ENCODE measurements at regions not wholly inside any gene's neighbourhood (a gene's known extent, or its start where the extent isn't known, plus 50 kb on each side); places are given as distances from the start of the nearest gene placed in this dataset.

- no peak for DNase-seq (ENCODE audit: low read depth)
Observed at GRCh38 chr2:57711991-57712390, 334.6 kb upstream of the VRK2 start.

DNA sequence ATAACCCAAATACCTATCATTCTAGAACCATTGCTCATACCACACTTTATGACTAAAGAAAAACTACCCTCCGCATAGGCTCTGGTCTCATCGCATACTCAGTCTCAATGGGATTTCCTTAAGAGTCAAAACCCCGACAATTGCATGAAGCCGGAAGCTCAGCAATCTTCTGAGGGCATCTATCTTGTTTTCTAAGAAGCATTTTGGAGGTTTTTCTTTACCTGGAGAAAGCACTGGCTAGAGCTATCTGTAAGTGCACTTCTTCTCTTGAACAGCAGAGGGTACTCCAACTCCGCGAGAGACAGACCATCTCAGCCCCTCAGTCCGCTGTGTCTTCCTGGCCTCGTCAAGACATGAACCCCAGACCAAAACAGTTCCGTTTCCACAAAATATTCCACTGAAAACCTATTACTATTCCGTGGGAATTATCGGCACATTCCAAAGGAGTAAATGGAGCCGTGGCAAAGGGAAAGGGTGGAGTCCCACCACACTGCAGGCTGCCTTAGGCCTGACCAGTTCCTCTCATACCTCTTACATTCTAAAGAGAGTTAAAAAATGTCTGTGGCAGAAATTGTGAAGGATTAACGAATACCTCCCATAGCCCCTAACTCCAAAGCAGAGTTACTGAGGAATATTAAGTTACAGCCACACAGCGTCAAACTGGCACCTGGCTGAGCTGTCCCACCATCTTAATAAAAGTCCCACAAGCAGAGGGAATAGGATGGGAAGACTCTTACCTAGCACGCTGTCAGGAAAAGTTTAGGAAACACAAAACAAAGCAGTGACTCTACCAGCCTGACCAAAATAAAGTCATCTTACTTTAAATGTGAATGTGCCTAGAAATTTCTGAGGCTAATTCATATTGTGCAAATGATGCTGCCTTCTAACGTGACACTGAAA lies 325.6 kb upstream of the VRK2 start:
- DNase-seq (ENCODE audit: low read depth): no peak

GRCh38 chr2:57725337-57725947 lies 321.2 kb upstream of the VRK2 start:
- DNase-seq (ENCODE audit: low read depth): no peak

DNA sequence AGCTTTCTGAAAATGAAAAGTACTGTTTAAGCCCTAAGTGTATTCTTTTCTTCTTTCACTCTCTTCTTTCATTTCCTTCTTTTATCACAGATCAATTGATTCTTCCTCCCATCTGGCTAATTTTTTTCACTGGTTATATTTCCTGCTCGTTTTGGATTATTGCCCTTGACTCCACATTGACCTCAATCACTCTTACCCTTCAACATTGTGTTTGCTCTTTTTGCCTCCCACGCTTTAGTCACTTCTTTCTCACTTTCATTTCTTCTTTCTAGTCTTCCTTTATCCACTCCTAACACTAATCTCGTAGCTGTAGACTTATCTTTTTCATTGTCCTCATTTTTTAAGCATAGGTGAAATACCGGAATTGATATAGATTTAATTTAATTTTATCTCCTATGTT lies 320.3 kb upstream of the VRK2 start:
- DNase-seq (ENCODE audit: low read depth): no peak

DNA sequence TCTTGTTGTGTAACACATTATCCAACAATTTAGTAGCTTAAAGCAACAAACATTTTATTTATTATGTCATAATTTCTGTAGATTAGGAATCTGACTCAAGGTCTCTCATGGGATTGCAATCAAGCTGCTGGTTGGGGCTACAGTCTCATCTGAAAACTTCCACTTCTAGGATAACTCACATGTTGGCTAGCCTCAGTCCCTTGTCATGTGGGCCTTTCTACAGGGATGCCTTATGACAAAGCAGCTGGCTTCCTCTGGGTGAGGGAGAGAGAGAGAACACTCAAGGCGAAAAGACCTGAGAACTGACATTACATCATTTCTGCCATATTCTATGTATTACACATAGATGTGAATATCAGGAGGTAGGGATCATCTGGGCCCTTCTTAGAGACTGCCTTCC lies 317.9 kb upstream of the VRK2 start:
- DNase-seq (ENCODE audit: low read depth): no peak

DNA sequence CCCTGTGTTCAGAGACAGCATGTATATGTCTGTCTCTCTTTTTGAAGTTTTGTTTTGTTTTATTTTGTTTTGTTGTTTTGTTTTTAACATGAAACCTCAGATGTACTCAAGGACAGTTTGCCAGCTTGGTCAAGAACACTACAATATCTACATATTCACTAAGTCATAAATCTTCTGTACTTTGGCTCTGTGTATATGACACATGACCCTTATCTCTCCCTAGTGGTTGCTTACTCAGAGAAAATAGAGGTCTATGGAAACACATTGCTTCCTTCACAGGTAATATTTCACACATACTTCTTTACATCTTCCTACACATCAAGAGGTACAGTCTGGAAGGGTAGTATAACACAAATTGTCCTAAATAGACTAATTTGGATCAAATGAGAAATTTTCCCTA lies 312.6 kb upstream of the VRK2 start:
- no peak for DNase-seq (ENCODE audit: low read depth)

- DNase-seq (ENCODE audit: low read depth): no peak
Observed at GRCh38 chr2:57740891-57741290, 305.7 kb upstream of the VRK2 start.

GRCh38 chr2:57753636-57754035 lies 293.0 kb upstream of the VRK2 start:
- DNase-seq (ENCODE audit: low read depth): no peak

DNA sequence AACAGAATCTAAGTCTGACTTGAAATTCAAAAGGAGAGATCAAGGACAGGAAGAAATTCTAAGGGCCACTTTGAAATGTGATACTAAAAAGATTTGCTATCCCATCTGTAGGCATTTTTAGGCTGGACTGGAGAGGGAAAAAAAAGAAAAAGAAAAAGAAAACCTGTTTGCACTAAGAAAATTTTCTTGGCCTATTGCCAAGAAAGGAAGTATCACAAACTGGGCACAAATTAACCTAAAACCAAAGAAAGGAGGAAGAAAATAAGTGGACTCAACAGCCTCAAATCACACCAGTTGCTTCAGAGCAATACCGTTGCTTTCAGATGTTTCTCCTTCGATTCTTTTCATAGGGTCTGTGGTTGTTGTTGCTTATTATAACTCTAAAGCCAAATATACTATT lies 287.9 kb upstream of the VRK2 start:
- DNase-seq (ENCODE audit: low read depth): no peak

DNA sequence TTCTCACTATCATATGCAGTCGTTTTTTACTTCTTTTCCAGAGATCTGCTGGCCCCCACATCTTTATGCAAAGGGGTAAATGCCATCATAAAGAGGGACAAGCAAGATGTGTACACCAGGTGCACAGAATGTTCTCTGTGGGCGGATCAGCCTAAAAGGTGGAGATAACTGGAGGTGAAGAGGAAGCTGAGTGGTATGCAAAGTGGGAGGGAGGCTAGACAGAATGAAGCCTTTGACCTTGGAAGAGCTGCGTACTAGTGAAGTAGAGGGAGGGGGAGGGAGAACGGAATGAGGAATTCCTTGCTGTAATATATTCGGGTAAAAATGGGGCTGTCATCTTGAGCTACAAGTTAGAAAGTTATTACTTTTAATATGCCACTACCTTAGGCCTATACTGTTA lies 287.5 kb upstream of the VRK2 start:
- DNase-seq (ENCODE audit: low read depth): no peak

DNA sequence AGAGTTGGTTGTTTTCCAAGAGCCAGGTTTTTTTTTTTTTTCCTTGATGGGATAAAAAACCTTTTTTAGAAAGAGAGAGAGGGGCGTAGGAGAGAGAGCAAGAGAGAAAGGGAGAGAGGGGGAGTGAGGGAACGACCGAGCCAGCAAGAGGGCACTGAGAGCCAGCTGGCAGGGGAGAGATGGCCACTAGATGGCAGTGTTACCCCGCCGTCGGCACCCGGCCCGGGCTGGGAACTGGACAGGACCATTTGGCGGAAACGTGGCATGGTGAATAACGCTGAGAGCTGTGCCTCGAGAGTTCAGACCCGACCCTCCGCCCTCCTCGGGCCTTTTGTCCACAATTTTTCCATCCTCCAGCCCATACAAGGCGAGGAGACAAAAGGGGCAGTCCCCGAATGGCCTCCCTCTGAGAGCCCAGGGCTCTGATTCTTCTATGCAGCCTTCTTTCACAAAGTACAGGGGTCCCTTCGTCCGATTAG lies 286.7 kb upstream of the VRK2 start:
- DNase-seq (ENCODE audit: low read depth): peak; percentile 65

- DNase-seq (ENCODE audit: low read depth): no peak
Observed at GRCh38 chr2:57760381-57760801, 286.2 kb upstream of the VRK2 start.

- DNase-seq (ENCODE audit: low read depth): no peak
Observed at GRCh38 chr2:57776916-57777315, 269.7 kb upstream of the VRK2 start.

DNA sequence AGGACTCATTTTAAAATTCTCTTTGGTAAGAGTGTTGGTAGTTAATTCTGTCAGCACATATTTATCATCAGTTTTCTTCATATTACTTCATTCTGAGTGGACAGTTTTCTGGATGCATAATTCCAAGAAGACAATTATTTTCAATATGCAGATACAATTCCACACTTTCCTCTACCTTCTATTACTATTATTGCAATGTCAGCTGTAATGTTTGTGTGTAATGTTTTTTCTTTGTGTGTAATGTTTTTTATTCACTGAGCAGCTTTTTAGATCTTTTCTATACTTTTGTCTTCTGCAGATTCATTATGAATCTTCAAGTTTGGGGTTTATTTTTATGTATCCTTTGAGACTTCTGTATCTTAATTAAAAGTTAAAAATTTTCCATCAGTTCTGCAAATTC lies 264.0 kb upstream of the VRK2 start:
- DNase-seq (ENCODE audit: low read depth): no peak

GRCh38 chr2:57793310-57793709 lies 253.3 kb upstream of the VRK2 start:
- no peak for DNase-seq (ENCODE audit: low read depth)

DNA sequence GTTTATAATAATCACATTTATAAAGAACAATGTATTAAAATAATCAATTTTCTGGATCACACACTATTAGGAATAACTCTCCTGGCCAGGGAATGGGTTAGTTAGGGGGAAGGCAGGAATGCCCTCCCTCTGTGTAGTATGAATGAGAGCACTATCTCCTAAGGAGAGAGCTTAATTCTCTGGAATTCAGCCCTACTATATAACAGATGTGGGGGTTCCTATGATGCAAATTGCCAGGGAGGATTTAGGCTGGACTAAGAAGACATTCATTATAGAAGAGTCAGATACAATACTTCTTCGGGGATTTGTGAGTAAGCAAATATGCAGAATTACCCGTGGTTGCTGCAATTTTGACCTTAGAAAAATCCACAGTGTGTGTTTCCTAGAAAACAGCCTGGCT lies 250.1 kb upstream of the VRK2 start:
- no peak for DNase-seq (ENCODE audit: low read depth)

GRCh38 chr2:57798346-57798745 lies 248.3 kb upstream of the VRK2 start:
- DNase-seq (ENCODE audit: low read depth): no peak

- no peak for DNase-seq (ENCODE audit: low read depth)
Observed at GRCh38 chr2:57802243-57802642, 244.4 kb upstream of the VRK2 start.

DNA sequence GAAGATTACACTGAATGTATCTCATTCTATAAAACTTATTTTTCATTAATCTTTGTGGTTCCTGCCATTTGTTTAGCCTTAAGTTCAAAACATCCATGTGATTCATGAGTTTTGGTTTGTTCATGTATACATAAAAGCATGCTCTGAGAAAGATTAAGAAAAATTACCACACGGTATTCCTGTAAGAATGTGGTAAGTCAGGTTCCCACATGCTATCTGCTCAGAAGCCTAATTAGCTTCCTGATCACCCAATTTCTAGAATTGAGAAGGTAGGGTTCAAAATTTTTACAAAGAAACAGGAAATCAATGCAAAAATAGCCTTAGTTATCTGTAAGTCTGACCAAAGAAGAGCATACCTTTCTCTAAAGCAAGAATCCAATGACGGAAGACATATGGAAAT lies 241.6 kb upstream of the VRK2 start:
- DNase-seq (ENCODE audit: low read depth): no peak

DNA sequence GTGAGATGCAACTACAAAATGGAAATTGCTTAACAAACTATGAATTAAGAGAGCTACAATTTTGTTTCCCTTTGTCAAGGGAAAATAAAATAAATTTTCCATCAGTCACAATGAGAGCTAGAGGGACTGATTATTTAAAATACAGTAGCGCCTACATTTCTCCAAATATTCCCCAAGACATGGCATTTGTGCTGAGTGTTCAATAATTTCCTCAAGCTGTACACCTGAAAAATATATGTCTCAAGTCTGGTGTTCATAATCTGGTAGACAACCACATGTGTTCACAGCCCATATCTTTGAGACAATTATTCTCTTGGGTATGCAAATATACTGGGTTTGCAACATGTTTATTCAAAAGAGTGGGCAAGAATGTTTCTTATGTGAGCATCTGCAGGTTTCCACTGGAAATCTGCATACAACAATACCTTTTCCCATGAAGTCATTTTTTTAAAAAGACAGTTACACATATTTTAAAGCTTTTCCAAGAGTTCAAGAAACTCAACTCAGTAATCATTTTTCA lies 240.1 kb upstream of the VRK2 start:
- DNase-seq (ENCODE audit: low read depth): no peak

GRCh38 chr2:57809230-57809629 lies 237.4 kb upstream of the VRK2 start:
- no peak for DNase-seq (ENCODE audit: low read depth)

DNA sequence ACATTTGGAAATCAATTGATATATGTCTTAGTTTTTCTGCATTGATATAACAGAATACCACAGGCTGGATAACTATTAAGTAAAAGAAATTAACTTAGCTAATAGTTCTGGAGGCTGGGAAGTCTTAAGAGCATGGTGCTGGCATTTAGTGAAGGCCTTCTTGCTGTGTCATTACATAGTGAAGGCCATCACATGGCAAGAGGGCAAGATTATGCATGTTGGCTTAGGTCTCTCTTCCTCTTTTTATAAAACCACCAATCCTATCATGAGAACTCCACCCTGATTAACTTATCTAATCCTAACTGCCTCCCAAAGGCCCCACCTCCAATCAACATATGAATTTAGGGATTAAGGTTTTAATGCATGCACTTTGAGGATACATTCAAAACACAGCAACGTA lies 225.5 kb upstream of the VRK2 start:
- no peak for DNase-seq (ENCODE audit: low read depth)

- DNase-seq (ENCODE audit: low read depth): no peak
Observed at GRCh38 chr2:57828221-57828620, 218.4 kb upstream of the VRK2 start.
